ENCODE measurements at regions not wholly inside any gene's neighbourhood (a gene's known extent, or its start where the extent isn't known, plus 50 kb on each side); places are given as distances from the start of the nearest gene placed in this dataset.
A peak's percentile ranks its signal among the peaks of the same experiment; 100 is the strongest.

GRCh38 chr12:47409310-47409987 is 296.4 kb downstream of the RPAP3 start (continued):
- TF ChIP-seq ARID4B (CRISPR knock-in tag; IDR thresholded peaks at IDR 0.05; ENCODE audit: borderline replicate concordance): no peak
- TF ChIP-seq TCF7 (CRISPR knock-in tag; IDR thresholded peaks at IDR 0.05; ENCODE audit: low read depth): no peak
- no peak for TF ChIP-seq FOXP4 (CRISPR knock-in tag; IDR thresholded peaks at IDR 0.05)
- no peak for TF ChIP-seq SP1 (CRISPR knock-in tag; conservative IDR thresholded peaks at IDR 0.05)
- TF ChIP-seq GRHL2 (CRISPR knock-in tag; IDR thresholded peaks at IDR 0.05; ENCODE audit: insufficient replicate concordance, severe bottlenecking): no peak
- TF ChIP-seq JUN (CRISPR knock-in tag; IDR thresholded peaks at IDR 0.05): no peak
- no peak for TF ChIP-seq ZNF281 (CRISPR knock-in tag; IDR thresholded peaks at IDR 0.05)

- ChIA-PET POLR2A (no interaction called here), CTCF (interaction anchor here (0.6 to 1.9 kb wide), 17 partner anchors 10 to 384 kb away, joined by 3 to 53 read pairs (median 4); no protein-coding TSS in a partner anchor)
- H3K9me3 Mint-ChIP-seq: peaks cover 5% of the 10 kb centered on the region
- no peak overlapping the region for H3K4me3 Mint-ChIP-seq
- H3K36me3 Mint-ChIP-seq: no peaks in the 10 kb centered on the region
- no peak overlapping the region for H3K27ac Mint-ChIP-seq
- no peaks in the 10 kb centered on the region; the same call in 1 of the 2 replicates for H3K27me3 Mint-ChIP-seq (ENCODE audit: low read depth)
- peak; percentile 34 for DNase-seq (ENCODE audit: low spot score)
- TF ChIP-seq AFF4 (CRISPR knock-in tag; IDR thresholded peaks at IDR 0.05; ENCODE audit: borderline replicate concordance) (no peak), JUN (CRISPR knock-in tag; IDR thresholded peaks at IDR 0.05) (no peak), ZNF121 (CRISPR knock-in tag; IDR thresholded peaks at IDR 0.05) (peak; percentile 85)
- peak; percentile 89 for ATAC-seq
- H3K4me1 Mint-ChIP-seq: no peaks in the 10 kb centered on the region
These were observed 297.5 kb downstream of the RPAP3 start for GRCh38 chr12:47408171-47408871.

Data from WTC11 (cell line).